GM21619 (cell line): ENCODE measurements at regions not wholly inside any gene's neighbourhood (a gene's known extent, or its start where the extent isn't known, plus 50 kb on each side); places are given as distances from the start of the nearest gene placed in this dataset.
"Not testable (repeated sequence)": the region's sequence is repeated elsewhere in the genome, so short reads cannot be mapped to it uniquely, and the experiment has no call there.

Experiments used
- ATAC-seq: cut with Tn5 transposase; IDR thresholded peaks from one replicate; pipeline ENCODE4 v1.9.1; 2021; ENCODE audit not compliant: unreplicated experiment

- ATAC-seq = no peak
Measured at GRCh38 chr16:64736857-64737256, 385.0 kb downstream of the CDH11 start.

GRCh38 chr16:64731891-64732290 lies 390.0 kb downstream of the CDH11 start:
- no peak for ATAC-seq

- ATAC-seq = no peak
Measured at GRCh38 chr16:64730261-64730660, 391.6 kb downstream of the CDH11 start.

GRCh38 chr16:64724339-64724738 lies 397.5 kb downstream of the CDH11 start:
- no peak for ATAC-seq

GRCh38 chr16:64718486-64718885 lies 403.4 kb downstream of the CDH11 start:
- ATAC-seq = no peak

- no peak for ATAC-seq
Measured at GRCh38 chr16:64717871-64718270, 404.0 kb downstream of the CDH11 start.

GRCh38 chr16:64715624-64716023 lies 406.2 kb downstream of the CDH11 start:
- ATAC-seq = no peak

- ATAC-seq = no peak
Measured at GRCh38 chr16:64712026-64712425, 409.8 kb downstream of the CDH11 start.

- no peak for ATAC-seq
Measured at GRCh38 chr16:64711596-64711995, 410.3 kb downstream of the CDH11 start.

GRCh38 chr16:64711026-64711425 lies 410.8 kb downstream of the CDH11 start:
- ATAC-seq = no peak

GRCh38 chr16:64705443-64705842 lies 416.4 kb downstream of the CDH11 start:
- ATAC-seq = no peak

- no peak for ATAC-seq
Measured at GRCh38 chr16:64704386-64704785, 417.5 kb downstream of the CDH11 start.

- ATAC-seq = no peak
Measured at GRCh38 chr16:64702415-64702814, 419.4 kb downstream of the CDH11 start.

GRCh38 chr16:64700628-64701027 lies 421.2 kb downstream of the CDH11 start:
- ATAC-seq = no peak

GRCh38 chr16:64696866-64697265 lies 425.0 kb downstream of the CDH11 start:
- no peak for ATAC-seq

- ATAC-seq = no peak
Measured at GRCh38 chr16:64695684-64696083, 426.2 kb downstream of the CDH11 start.

- ATAC-seq = no peak
Measured at GRCh38 chr16:64693946-64694345, 427.9 kb downstream of the CDH11 start.

- ATAC-seq = no peak
Measured at GRCh38 chr16:64687786-64688185, 434.1 kb downstream of the CDH11 start.

- ATAC-seq = no peak
Measured at GRCh38 chr16:64687123-64687522, 434.7 kb downstream of the CDH11 start.

GRCh38 chr16:64679976-64680690 lies 441.7 kb downstream of the CDH11 start:
- ATAC-seq = no peak

- no peak for ATAC-seq
Measured at GRCh38 chr16:64669573-64669972, 452.3 kb downstream of the CDH11 start.

- no peak for ATAC-seq
Measured at GRCh38 chr16:64667334-64667877, 454.5 kb downstream of the CDH11 start.

GRCh38 chr16:64662312-64662711 lies 459.6 kb downstream of the CDH11 start:
- not testable (repeated sequence) for ATAC-seq
